Osteoblast (primary cell): ENCODE measurements at regions not wholly inside any gene's neighbourhood (a gene's known extent, or its start where the extent isn't known, plus 50 kb on each side); places are given as distances from the start of the nearest gene placed in this dataset.
"Not testable (repeated sequence)": the region's sequence is repeated elsewhere in the genome, so short reads cannot be mapped to it uniquely, and the experiment has no call there.

Experiments used
- DNase-seq: peaks from one replicate; pipeline ENCODE4 v3.0.0; 2011; ENCODE audit warnings: low spot score, mixed read lengths; ENCODE audit not compliant: insufficient read length; ENCODE audit errors: missing footprints
- H2AFZ ChIP-seq: 2 replicates; pipeline ENCODE4 v1.6.0; 2011; ENCODE audit warnings: mild to moderate bottlenecking, low read length
- H3K27ac ChIP-seq: 2 replicates; pipeline ENCODE4 v1.5.1; 2011; ENCODE audit warnings: mild to moderate bottlenecking, low read depth, low read length, moderate library complexity
- H3K27me3 ChIP-seq: 2 replicates; pipeline ENCODE4 v1.6.0; 2012; ENCODE audit warnings: mild to moderate bottlenecking, control low read depth, inconsistent platforms, low read length, moderate library complexity; ENCODE audit not compliant: insufficient read depth
- H3K36me3 ChIP-seq: 2 replicates; pipeline ENCODE4 v1.5.1; 2011; ENCODE audit warnings: mild to moderate bottlenecking, low read length, control low read depth, moderate library complexity; ENCODE audit not compliant: insufficient read depth
- H3K4me1 ChIP-seq: 2 replicates; pipeline ENCODE4 v1.5.1; 2011; ENCODE audit warnings: mild to moderate bottlenecking, low read length, control low read depth, moderate library complexity; ENCODE audit not compliant: insufficient read depth
- H3K4me2 ChIP-seq: 2 replicates; pipeline ENCODE4 v1.6.0; 2011; ENCODE audit warnings: mild to moderate bottlenecking, low read length; ENCODE audit not compliant: insufficient read depth
- H3K4me3 ChIP-seq: fragments of 200-600 bp; sonication (generic); 3 replicates; pipeline ENCODE4 v1.5.1; 2012; ENCODE audit warnings: mild to moderate bottlenecking, low read length, inconsistent platforms; ENCODE audit not compliant: insufficient read depth
- H3K79me2 ChIP-seq: 2 replicates; pipeline ENCODE4 v1.6.0; 2012; ENCODE audit warnings: mild to moderate bottlenecking, low read length, control low read depth, inconsistent platforms; ENCODE audit not compliant: insufficient read depth
- H3K9me3 ChIP-seq: 2 replicates; pipeline ENCODE4 v1.5.1; 2011; ENCODE audit warnings: low read depth, low read length, control low read depth
- H4K20me1 ChIP-seq: 2 replicates; pipeline ENCODE4 v1.6.0; 2012; ENCODE audit warnings: mild to moderate bottlenecking, low read length, control low read depth; ENCODE audit not compliant: insufficient read depth
- CTCF ChIP-seq: IDR thresholded peaks from 2 replicates; pipeline ENCODE4 v1.5.1; 2011; ENCODE audit warnings: mild to moderate bottlenecking, low read depth, low read length, moderate library complexity; ENCODE audit errors: extremely low read depth

GRCh38 chr1:115447672-115448071 is 109.6 kb upstream of the NGF start:
- Histone ChIP-seq H3K27me3 (no peaks in the 10 kb centered on the region), H3K36me3 (no peaks in the 10 kb centered on the region)
- no peak for DNase-seq

DNA sequence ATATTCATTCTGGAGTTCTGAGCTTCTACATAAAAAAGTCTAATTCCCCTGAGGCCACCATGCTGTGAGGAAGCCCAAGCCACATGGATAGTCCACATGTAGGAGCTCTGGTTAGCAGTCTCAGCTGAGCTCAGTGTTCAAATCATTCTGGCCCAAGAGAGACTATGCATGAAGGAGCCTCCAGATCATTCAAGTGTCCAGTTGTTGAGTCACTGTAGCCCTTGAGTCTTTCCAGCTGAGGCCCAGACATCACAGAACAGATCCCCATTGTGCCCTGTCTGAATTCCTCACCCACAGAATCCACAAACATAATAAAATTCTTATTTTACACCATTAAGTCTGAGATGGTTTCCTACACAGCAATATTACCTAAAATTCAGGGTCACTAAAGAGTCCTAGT is 107.0 kb upstream of the NGF start:
- Histone ChIP-seq H2AFZ (no peak overlapping the region), H3K9me3 (no peaks in the 10 kb centered on the region), H3K4me2 (no peak overlapping the region), H4K20me1 (no peaks in the 10 kb centered on the region), H3K27ac (no peak overlapping the region), H3K36me3 (no peaks in the 10 kb centered on the region), H3K4me3 (no peak overlapping the region), H3K27me3 (no peaks in the 10 kb centered on the region), H3K79me2 (no peaks in the 10 kb centered on the region), H3K4me1 (no peaks in the 10 kb centered on the region)
- DNase-seq: no peak
- no peak for TF ChIP-seq CTCF

More at GRCh38 chr1:115447672-115448071, 109.6 kb upstream of the NGF start:
- Histone ChIP-seq H3K4me3 (no peak overlapping the region), H4K20me1 (no peaks in the 10 kb centered on the region), H2AFZ (no peak overlapping the region), H3K9me3 (no peaks in the 10 kb centered on the region), H3K4me1 (no peaks in the 10 kb centered on the region), H3K27ac (no peak overlapping the region), H3K4me2 (no peak overlapping the region), H3K79me2 (no peaks in the 10 kb centered on the region)
- no peak for TF ChIP-seq CTCF

GRCh38 chr1:115440733-115441132 is 102.7 kb upstream of the NGF start:
- Histone ChIP-seq H3K27me3 (no peaks in the 10 kb centered on the region), H3K4me3 (no peak overlapping the region), H3K36me3 (no peaks in the 10 kb centered on the region), H4K20me1 (no peaks in the 10 kb centered on the region), H3K4me2 (no peak overlapping the region), H3K79me2 (no peaks in the 10 kb centered on the region), H3K4me1 (peaks cover 3% of the 10 kb centered on the region), H3K27ac (no peak overlapping the region), H3K9me3 (no peaks in the 10 kb centered on the region), H2AFZ (no peak overlapping the region)
- TF ChIP-seq CTCF: no peak
- no peak for DNase-seq

DNA sequence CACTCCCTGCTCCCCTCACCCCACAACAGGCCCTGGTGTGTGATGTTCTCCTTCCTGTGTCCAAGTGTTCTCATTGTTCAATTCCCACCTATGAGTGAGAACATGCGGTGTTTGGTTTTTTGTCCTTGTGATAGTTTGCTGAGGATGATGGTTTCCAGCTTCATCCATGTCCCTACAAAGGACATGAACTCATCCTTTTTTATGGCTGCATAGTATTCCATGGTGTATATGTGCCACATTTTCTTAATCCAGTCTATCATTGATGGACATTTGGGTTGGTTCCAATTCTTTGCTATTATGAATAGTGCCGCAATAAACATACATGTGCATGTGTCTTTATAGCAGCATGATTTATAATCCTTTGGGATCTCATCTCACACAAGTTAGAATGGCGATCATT is 101.5 kb upstream of the NGF start:
- not testable (repeated sequence) for DNase-seq, H3K4me1 ChIP-seq, H3K36me3 ChIP-seq, H3K27me3 ChIP-seq, H3K27ac ChIP-seq, H2AFZ ChIP-seq, H3K4me2 ChIP-seq, H3K9me3 ChIP-seq, H4K20me1 ChIP-seq, H3K4me3 ChIP-seq, H3K79me2 ChIP-seq
